ENCODE measurements at regions not wholly inside any gene's neighbourhood (a gene's known extent, or its start where the extent isn't known, plus 50 kb on each side); places are given as distances from the start of the nearest gene placed in this dataset.

DNA sequence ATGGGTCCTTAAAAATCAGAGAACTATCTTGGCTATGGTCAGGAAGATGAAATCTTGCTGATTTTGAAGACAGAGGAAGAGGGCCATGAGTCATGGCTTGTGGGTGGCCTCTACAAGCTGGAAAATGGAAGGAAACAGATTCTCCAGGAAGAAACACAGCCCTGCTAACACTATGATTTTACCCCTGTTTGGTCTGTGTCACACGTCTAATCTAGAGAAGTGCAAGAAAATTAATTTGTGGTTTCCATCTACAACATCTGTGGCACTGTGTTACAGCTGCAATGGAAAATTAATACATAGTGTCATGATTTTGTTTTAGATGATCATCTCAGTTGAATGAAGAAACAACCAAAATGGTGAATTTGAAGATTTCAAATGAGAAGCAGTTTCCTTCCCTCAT lies 288.7 kb upstream of the NRIP1 start:
- TF ChIP-seq, protein P1, sequence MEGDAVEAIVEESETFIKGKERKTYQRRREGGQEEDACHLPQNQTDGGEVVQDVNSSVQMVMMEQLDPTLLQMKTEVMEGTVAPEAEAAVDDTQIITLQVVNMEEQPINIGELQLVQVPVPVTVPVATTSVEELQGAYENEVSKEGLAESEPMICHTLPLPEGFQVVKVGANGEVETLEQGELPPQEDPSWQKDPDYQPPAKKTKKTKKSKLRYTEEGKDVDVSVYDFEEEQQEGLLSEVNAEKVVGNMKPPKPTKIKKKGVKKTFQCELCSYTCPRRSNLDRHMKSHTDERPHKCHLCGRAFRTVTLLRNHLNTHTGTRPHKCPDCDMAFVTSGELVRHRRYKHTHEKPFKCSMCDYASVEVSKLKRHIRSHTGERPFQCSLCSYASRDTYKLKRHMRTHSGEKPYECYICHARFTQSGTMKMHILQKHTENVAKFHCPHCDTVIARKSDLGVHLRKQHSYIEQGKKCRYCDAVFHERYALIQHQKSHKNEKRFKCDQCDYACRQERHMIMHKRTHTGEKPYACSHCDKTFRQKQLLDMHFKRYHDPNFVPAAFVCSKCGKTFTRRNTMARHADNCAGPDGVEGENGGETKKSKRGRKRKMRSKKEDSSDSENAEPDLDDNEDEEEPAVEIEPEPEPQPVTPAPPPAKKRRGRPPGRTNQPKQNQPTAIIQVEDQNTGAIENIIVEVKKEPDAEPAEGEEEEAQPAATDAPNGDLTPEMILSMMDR (IDR thresholded peaks at IDR 0.05; ENCODE audit: insufficient read depth, low read length), result no peak
- TF ChIP-seq POLR2AphosphoS5 (IDR thresholded peaks at IDR 0.05; ENCODE audit: low read depth), result no peak
- no peak for TF ChIP-seq GABPA (IDR thresholded peaks at IDR 0.05; ENCODE audit: low read depth)
- no peak for TF ChIP-seq REST (IDR thresholded peaks at IDR 0.05; ENCODE audit: insufficient replicate concordance, low read depth)
- TF ChIP-seq SPI1 (IDR thresholded peaks at IDR 0.05; ENCODE audit: borderline replicate concordance, low read depth), result no peak
